ENCODE measurements at regions not wholly inside any gene's neighbourhood (a gene's known extent, or its start where the extent isn't known, plus 50 kb on each side); places are given as distances from the start of the nearest gene placed in this dataset.

- Histone ChIP-seq H3K4me2 (ENCODE audit: insufficient read depth, low read length) (no peak overlapping the region), H3K4me3 (ENCODE audit: low read depth in 1 of 2, low read length in 2 of 2) (no peak overlapping the region), H3K79me2 (ENCODE audit: insufficient read depth, low read length) (no peaks in the 10 kb centered on the region), H3K9ac (ENCODE audit: low read depth, low read length) (no peak overlapping the region), H3K4me1 (ENCODE audit: insufficient read depth, low read length) (no peaks in the 10 kb centered on the region), H3K36me3 (ENCODE audit: insufficient read depth, low read length) (no peaks in the 10 kb centered on the region), H3K9me3 (ENCODE audit: insufficient read depth, low read length, severe bottlenecking) (no peaks in the 10 kb centered on the region), H3K27me3 (ENCODE audit: insufficient read depth, low read length, poor library complexity) (no peaks in the 10 kb centered on the region), H4K20me1 (ENCODE audit: insufficient read depth, low read length) (no peaks in the 10 kb centered on the region), H2AFZ (ENCODE audit: low read depth, low read length) (no peak overlapping the region), H3K27ac (ENCODE audit: low read length) (no peak overlapping the region)
- TF ChIP-seq, protein P1, sequence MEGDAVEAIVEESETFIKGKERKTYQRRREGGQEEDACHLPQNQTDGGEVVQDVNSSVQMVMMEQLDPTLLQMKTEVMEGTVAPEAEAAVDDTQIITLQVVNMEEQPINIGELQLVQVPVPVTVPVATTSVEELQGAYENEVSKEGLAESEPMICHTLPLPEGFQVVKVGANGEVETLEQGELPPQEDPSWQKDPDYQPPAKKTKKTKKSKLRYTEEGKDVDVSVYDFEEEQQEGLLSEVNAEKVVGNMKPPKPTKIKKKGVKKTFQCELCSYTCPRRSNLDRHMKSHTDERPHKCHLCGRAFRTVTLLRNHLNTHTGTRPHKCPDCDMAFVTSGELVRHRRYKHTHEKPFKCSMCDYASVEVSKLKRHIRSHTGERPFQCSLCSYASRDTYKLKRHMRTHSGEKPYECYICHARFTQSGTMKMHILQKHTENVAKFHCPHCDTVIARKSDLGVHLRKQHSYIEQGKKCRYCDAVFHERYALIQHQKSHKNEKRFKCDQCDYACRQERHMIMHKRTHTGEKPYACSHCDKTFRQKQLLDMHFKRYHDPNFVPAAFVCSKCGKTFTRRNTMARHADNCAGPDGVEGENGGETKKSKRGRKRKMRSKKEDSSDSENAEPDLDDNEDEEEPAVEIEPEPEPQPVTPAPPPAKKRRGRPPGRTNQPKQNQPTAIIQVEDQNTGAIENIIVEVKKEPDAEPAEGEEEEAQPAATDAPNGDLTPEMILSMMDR (IDR thresholded peaks at IDR 0.05; ENCODE audit: borderline replicate concordance, extremely low read depth, low read length, poor library complexity, severe bottlenecking): no peak
- no peak for TF ChIP-seq EZH2 (IDR thresholded peaks at IDR 0.05; ENCODE audit: borderline replicate concordance, low read depth, low read length, severe bottlenecking)
- DNase-seq (no peak), ATAC-seq (ENCODE audit: insufficient read depth, low read depth) (no peak)
Observed at GRCh38 chr14:83958359-83958758, 1571.6 kb upstream of the FLRT2 start.

DNA sequence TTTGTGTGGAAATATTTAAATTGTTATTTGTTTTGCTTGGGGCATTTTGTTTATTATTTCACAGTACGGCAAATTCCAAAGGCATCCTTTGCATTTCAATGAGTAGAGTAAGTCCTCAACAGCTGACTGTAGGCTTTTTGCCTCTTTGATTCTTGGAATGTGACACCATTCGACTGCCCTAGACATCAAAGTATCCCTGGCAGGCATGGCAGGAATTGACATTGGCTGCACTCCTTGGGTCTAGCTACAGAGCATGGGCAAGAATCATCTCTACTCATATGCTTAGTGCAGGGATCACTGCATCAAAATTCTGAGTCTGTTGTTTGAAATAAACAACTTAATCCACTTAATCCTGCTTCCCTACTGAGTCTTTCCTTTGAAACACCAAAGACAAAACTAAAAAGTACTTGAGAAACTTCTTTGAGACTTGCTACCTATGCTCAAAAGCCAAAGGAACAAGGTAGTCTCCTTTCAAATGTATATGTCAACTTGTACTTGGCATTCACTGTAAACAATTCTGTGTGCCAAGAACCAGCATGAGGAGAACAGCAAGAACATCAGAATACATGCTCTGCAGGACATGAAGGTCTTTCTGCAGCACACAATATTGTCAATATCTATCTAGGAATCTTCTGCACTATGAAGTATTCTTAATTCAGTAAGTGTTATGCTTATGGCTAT, 1569.0 kb upstream of the FLRT2 start:
- Histone ChIP-seq H3K4me1 (ENCODE audit: insufficient read depth, low read length) (no peaks in the 10 kb centered on the region), H3K36me3 (ENCODE audit: insufficient read depth, low read length) (no peaks in the 10 kb centered on the region), H3K4me2 (ENCODE audit: insufficient read depth, low read length) (no peak overlapping the region), H2AFZ (ENCODE audit: low read depth, low read length) (no peak overlapping the region), H3K27me3 (ENCODE audit: insufficient read depth, low read length, poor library complexity) (no peaks in the 10 kb centered on the region), H3K4me3 (ENCODE audit: low read depth in 1 of 2, low read length in 2 of 2) (no peak overlapping the region), H3K9me3 (ENCODE audit: insufficient read depth, low read length, severe bottlenecking) (no peaks in the 10 kb centered on the region), H4K20me1 (ENCODE audit: insufficient read depth, low read length) (no peaks in the 10 kb centered on the region), H3K79me2 (ENCODE audit: insufficient read depth, low read length) (no peaks in the 10 kb centered on the region), H3K9ac (ENCODE audit: low read depth, low read length) (no peak overlapping the region), H3K27ac (ENCODE audit: low read length) (no peak overlapping the region)
- no peak for TF ChIP-seq EZH2 (IDR thresholded peaks at IDR 0.05; ENCODE audit: borderline replicate concordance, low read depth, low read length, severe bottlenecking)
- TF ChIP-seq, protein P1 (IDR thresholded peaks at IDR 0.05; ENCODE audit: borderline replicate concordance, extremely low read depth, low read length, poor library complexity, severe bottlenecking): no peak
- ATAC-seq (ENCODE audit: insufficient read depth, low read depth) (no peak), DNase-seq (no peak)

DNA sequence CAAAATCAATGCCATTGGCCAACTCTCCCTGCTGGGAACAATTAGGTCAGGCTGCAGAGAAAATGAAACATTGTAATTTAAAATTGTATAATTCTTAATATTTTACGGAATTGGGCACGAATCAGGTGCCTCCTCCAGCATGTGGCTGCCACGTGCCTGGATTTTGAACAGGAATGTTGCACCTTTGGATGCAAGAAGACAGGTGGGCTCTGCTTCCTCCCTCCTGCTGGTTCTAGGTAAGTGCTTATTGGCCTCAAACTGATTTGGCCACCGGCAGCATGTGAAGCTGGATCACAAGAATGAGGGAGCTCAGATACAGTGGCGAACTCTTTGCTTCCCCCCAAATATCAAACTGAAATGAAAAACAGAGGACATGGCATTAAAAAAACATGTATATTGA, 1559.9 kb upstream of the FLRT2 start:
- ATAC-seq (ENCODE audit: insufficient read depth, low read depth) (no peak), DNase-seq (no peak)
- no peaks in the 10 kb centered on the region for H3K9me3 ChIP-seq (ENCODE audit: insufficient read depth, low read length, severe bottlenecking)
- H3K4me2 ChIP-seq (ENCODE audit: insufficient read depth, low read length): no peak overlapping the region
- no peak overlapping the region for H3K4me3 ChIP-seq (ENCODE audit: low read depth in 1 of 2, low read length in 2 of 2)
- no peaks in the 10 kb centered on the region for H3K36me3 ChIP-seq (ENCODE audit: insufficient read depth, low read length)
- no peak for TF ChIP-seq EZH2 (IDR thresholded peaks at IDR 0.05; ENCODE audit: borderline replicate concordance, low read depth, low read length, severe bottlenecking)
- TF ChIP-seq, protein P1 (IDR thresholded peaks at IDR 0.05; ENCODE audit: borderline replicate concordance, extremely low read depth, low read length, poor library complexity, severe bottlenecking): no peak
- H2AFZ ChIP-seq (ENCODE audit: low read depth, low read length): no peak overlapping the region
- H3K27ac ChIP-seq (ENCODE audit: low read length): no peak overlapping the region
- H3K79me2 ChIP-seq (ENCODE audit: insufficient read depth, low read length): no peaks in the 10 kb centered on the region
- H3K4me1 ChIP-seq (ENCODE audit: insufficient read depth, low read length): no peaks in the 10 kb centered on the region
- no peaks in the 10 kb centered on the region for H4K20me1 ChIP-seq (ENCODE audit: insufficient read depth, low read length)
- no peaks in the 10 kb centered on the region for H3K27me3 ChIP-seq (ENCODE audit: insufficient read depth, low read length, poor library complexity)
- H3K9ac ChIP-seq (ENCODE audit: low read depth, low read length): no peak overlapping the region

All from DND-41 (cell line).